ENCODE measurements at regions not wholly inside any gene's neighbourhood (a gene's known extent, or its start where the extent isn't known, plus 50 kb on each side); places are given as distances from the start of the nearest gene placed in this dataset.

GRCh38 chr11:57946628-57947027 is 77.1 kb upstream of the OR9Q1 start:
- no peak for TF ChIP-seq CTCF (IDR thresholded peaks at IDR 0.05)
- TF ChIP-seq POLR2A (IDR thresholded peaks at IDR 0.05): no peak
- no peak for TF ChIP-seq POLR2AphosphoS5 (IDR thresholded peaks at IDR 0.05)
- no peaks in the 10 kb centered on the region for H3K27me3 ChIP-seq
- no peak overlapping the region for H3K27ac ChIP-seq
- no peaks in the 10 kb centered on the region for H3K9me3 ChIP-seq
- intact Hi-C loops (cut with DNase I; ENCODE audit: low total_unique reads): no loop called here
- no peak for DNase-seq (ENCODE audit: low spot score in 2 of 2)
- H3K4me1 ChIP-seq: no peaks in the 10 kb centered on the region
- no peaks in the 10 kb centered on the region for H3K36me3 ChIP-seq
- H3K4me3 ChIP-seq: no peak overlapping the region

GRCh38 chr11:57964660-57965059 is 59.0 kb upstream of the OR9Q1 start:
- intact Hi-C loops (cut with DNase I; ENCODE audit: low total_unique reads): no loop called here
- Histone ChIP-seq H3K4me3 (no peak overlapping the region), H3K27ac (no peak overlapping the region), H3K4me1 (no peaks in the 10 kb centered on the region), H3K36me3 (no peaks in the 10 kb centered on the region), H3K9me3 (no peaks in the 10 kb centered on the region), H3K27me3 (no peaks in the 10 kb centered on the region)
- no peak for DNase-seq (ENCODE audit: low spot score in 2 of 2)
- TF ChIP-seq POLR2AphosphoS5 (IDR thresholded peaks at IDR 0.05) (no peak), CTCF (IDR thresholded peaks at IDR 0.05) (no peak), POLR2A (IDR thresholded peaks at IDR 0.05) (no peak)

- no peaks in the 10 kb centered on the region for H3K9me3 ChIP-seq
- no peaks in the 10 kb centered on the region for H3K27me3 ChIP-seq
- no peak overlapping the region for H3K4me3 ChIP-seq
- no peak overlapping the region for H3K27ac ChIP-seq
- intact Hi-C loops (cut with DNase I; ENCODE audit: low total_unique reads): no loop called here
- no peak for DNase-seq (ENCODE audit: low spot score in 2 of 2)
- H3K4me1 ChIP-seq: no peaks in the 10 kb centered on the region
- no peak for TF ChIP-seq POLR2AphosphoS5 (IDR thresholded peaks at IDR 0.05)
- H3K36me3 ChIP-seq: no peaks in the 10 kb centered on the region
Observed at GRCh38 chr11:57971272-57972012, 52.2 kb upstream of the OR9Q1 start.

GRCh38 chr11:57972013-57972367 is 51.7 kb upstream of the OR9Q1 start:
- Histone ChIP-seq H3K4me1 (no peaks in the 10 kb centered on the region), H3K27me3 (no peaks in the 10 kb centered on the region), H3K4me3 (no peak overlapping the region), H3K9me3 (no peaks in the 10 kb centered on the region), H3K36me3 (no peaks in the 10 kb centered on the region), H3K27ac (no peak overlapping the region)
- no peak for TF ChIP-seq POLR2AphosphoS5 (IDR thresholded peaks at IDR 0.05)
- no peak for TF ChIP-seq POLR2A (IDR thresholded peaks at IDR 0.05)
- TF ChIP-seq CTCF (IDR thresholded peaks at IDR 0.05): no peak
- intact Hi-C loops (cut with DNase I; ENCODE audit: low total_unique reads): no loop called here
- no peak for DNase-seq (ENCODE audit: low spot score in 2 of 2)
